ENCODE measurements at regions not wholly inside any gene's neighbourhood (a gene's known extent, or its start where the extent isn't known, plus 50 kb on each side); places are given as distances from the start of the nearest gene placed in this dataset.

DNA sequence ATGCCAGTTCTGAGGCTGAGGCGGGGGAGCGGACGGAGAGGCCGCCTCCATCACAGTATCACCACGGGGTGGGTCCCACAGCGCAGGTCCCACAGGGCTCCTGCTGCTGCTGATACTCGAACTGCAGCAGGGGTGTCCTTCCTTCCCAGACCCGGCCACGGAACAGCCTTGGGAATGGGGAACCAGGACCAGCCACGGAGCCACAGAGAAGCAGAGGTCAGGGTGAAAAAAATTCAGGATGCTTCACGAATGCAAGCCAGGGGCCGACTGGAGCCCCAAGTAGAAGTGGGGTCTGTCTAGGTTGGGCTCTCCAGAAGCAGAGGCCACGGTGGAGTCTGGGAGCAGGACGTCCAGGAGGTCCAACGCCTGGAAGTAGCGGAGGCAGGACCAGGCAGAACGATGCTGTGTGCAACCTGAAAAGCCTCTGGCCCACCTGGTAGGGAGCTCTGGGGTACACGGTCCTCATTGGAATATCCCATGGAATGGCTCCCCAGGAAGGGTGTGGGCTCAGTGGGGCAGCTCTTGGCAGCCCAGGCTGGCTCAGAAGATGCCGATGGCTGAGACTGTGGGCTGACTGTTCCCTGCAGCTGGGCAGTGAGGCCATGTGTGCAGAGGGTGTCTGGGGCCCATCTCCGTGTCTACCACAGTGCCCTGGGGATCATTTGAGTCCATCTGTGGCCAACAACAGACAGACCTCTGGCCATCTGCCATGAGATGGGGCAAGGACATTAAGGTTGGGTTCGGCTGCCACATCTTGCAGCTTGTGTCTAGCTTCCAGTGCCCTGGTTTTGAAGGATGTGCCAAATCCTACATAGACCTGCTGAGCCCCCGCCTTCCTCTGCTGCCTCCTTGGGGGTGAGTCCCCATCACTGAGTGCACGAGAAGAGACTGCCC, 66.9 kb upstream of the FCN1 start:
- intact Hi-C loops (cut with DNase I; ENCODE audit: low total_unique reads) = no loop called here
- DNase-seq = no peak
- 93 to 95% methylated on average over 17 to 23 of the region's 23 CpGs for WGBS, 2 donors

DNA sequence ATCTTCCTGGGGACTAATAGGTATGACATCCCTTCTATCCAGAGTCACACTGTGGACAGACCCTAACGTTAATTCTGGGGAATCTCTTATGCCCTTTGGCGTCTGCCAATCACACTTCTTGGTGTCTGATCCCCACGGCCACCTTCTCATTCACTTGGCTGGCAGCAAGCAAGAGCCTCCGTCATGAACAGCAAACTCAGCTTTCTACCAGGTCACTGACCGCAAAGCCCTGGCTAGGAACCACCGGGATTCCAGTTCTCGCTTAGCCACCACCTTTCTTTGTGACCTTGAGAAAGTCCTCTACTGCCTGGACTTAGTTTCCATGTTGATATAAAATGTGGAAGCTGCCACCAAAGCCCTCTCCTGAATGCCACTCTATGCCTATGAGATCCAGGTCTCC, 67.7 kb upstream of the FCN1 start:
- Histone ChIP-seq H3K4me1 (no peaks in the 10 kb centered on the region), H3K36me3 (ENCODE audit: low read depth, missing control alignments) (no peaks in the 10 kb centered on the region), H3K27me3 (no peaks in the 10 kb centered on the region), H3K4me3 (no peak overlapping the region), H3K27ac (no peak overlapping the region), H3K9me3 (no peaks in the 10 kb centered on the region)
- 86 to 93% methylated on average over 7 of the region's 7 CpGs for WGBS, 2 donors
- intact Hi-C loops (cut with DNase I; ENCODE audit: low total_unique reads) = no loop called here
- TF ChIP-seq, protein P1, sequence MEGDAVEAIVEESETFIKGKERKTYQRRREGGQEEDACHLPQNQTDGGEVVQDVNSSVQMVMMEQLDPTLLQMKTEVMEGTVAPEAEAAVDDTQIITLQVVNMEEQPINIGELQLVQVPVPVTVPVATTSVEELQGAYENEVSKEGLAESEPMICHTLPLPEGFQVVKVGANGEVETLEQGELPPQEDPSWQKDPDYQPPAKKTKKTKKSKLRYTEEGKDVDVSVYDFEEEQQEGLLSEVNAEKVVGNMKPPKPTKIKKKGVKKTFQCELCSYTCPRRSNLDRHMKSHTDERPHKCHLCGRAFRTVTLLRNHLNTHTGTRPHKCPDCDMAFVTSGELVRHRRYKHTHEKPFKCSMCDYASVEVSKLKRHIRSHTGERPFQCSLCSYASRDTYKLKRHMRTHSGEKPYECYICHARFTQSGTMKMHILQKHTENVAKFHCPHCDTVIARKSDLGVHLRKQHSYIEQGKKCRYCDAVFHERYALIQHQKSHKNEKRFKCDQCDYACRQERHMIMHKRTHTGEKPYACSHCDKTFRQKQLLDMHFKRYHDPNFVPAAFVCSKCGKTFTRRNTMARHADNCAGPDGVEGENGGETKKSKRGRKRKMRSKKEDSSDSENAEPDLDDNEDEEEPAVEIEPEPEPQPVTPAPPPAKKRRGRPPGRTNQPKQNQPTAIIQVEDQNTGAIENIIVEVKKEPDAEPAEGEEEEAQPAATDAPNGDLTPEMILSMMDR (IDR thresholded peaks at IDR 0.05) = no peak
- no peak for TF ChIP-seq POLR2A (IDR thresholded peaks at IDR 0.05)
- DNase-seq = no peak

More for the DNA sequence above, 66.9 kb upstream of the FCN1 start:
- Histone ChIP-seq H3K9me3 (no peaks in the 10 kb centered on the region), H3K36me3 (ENCODE audit: low read depth, missing control alignments) (no peaks in the 10 kb centered on the region), H3K27me3 (no peaks in the 10 kb centered on the region), H3K4me1 (no peaks in the 10 kb centered on the region), H3K4me3 (no peak overlapping the region), H3K27ac (no peak overlapping the region)
- TF ChIP-seq, protein P1 (IDR thresholded peaks at IDR 0.05) = no peak
- TF ChIP-seq POLR2A (IDR thresholded peaks at IDR 0.05) = no peak

DNA sequence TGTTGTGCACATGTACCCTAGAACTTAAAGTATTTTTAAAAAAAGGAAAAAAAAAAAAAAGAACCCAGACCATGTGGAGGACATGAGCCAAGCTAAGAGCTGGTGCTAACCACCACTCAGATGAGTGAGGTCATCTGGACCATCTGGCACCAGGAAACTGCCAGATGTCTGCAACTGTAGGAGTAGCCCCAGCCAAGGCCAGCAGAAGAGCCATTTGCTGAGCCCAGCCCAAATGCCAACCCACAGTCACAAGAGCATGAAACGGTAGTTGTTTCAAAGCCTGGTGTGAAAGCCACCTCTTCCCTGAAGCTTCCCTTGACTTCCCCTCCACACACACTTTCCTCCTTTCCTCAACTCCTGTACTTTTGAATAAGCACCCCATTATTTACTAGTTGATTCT, 69.2 kb upstream of the FCN1 start:
- DNase-seq = no peak

DNA sequence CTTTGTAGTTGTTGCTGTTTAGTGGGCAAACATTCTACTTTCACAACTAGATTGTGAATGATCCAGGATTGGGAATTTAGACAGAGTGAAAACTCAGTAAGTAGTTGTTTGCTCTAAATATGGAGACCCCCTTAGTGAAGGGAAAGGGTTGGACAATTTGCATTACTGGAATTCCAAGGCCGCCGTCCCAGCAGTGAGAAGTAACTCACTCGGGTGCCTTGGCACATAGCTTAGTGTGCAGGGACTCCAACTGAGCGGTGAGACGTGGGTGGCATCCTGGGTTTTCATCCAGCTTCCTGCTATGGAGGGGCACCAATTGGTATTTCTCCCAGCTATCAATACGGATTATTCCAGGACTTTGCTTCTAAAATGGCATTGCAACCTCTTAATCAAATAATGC, 69.7 kb upstream of the FCN1 start:
- TF ChIP-seq, protein P1 (IDR thresholded peaks at IDR 0.05) = no peak
- no peak for TF ChIP-seq POLR2A (IDR thresholded peaks at IDR 0.05)
- Histone ChIP-seq H3K9me3 (no peaks in the 10 kb centered on the region), H3K27me3 (no peaks in the 10 kb centered on the region), H3K4me3 (no peak overlapping the region), H3K27ac (no peak overlapping the region), H3K4me1 (no peaks in the 10 kb centered on the region), H3K36me3 (ENCODE audit: low read depth, missing control alignments) (no peaks in the 10 kb centered on the region)
- no peak for DNase-seq
- intact Hi-C loops (cut with DNase I; ENCODE audit: low total_unique reads) = no loop called here
- WGBS, 2 donors = 91 to 93% methylated on average over 6 of the region's 6 CpGs

More for the DNA sequence above, 69.2 kb upstream of the FCN1 start:
- H3K4me1 ChIP-seq = no peaks in the 10 kb centered on the region
- H3K4me3 ChIP-seq = no peak overlapping the region
- no peaks in the 10 kb centered on the region for H3K27me3 ChIP-seq
- no peak overlapping the region for H3K27ac ChIP-seq
- TF ChIP-seq, protein P1 (IDR thresholded peaks at IDR 0.05) = no peak
- TF ChIP-seq POLR2A (IDR thresholded peaks at IDR 0.05) = no peak
- WGBS, 2 donors = 87 to 100% methylated on average over 1 of the region's 1 CpG
- no peaks in the 10 kb centered on the region for H3K9me3 ChIP-seq
- H3K36me3 ChIP-seq (ENCODE audit: low read depth, missing control alignments) = no peaks in the 10 kb centered on the region
- intact Hi-C loops (cut with DNase I; ENCODE audit: low total_unique reads) = no loop called here

Data from testis (tissue), 2 donors.